GM12878 (cell line): ENCODE measurements at regions not wholly inside any gene's neighbourhood (a gene's known extent, or its start where the extent isn't known, plus 50 kb on each side); places are given as distances from the start of the nearest gene placed in this dataset.
A peak's percentile ranks its signal among the peaks of the same experiment; 100 is the strongest.

Experiments
- ATAC-seq: fragments of 200-7000 bp; cut with Tn5 transposase; 3 replicates; pipeline ENCODE4 v1.9.1; 2020; ENCODE audit warnings: mild to moderate bottlenecking, moderate library complexity
- BruUV-seq: library from RNA; stranded (reverse); fragments of 400-500 nt; replicated peaks from 2 replicates; lab custom pipeline; 2021; lab: Mats Ljungman, UMichigan
- CTCF ChIA-PET: fragments of 300-600 bp; sonication (Branson Sonifier 250); formaldehyde crosslinking; extraction: SDS; loops from one replicate; lab custom pipeline; 2021; ENCODE audit warnings: inconsistent platforms; lab: Yijun Ruan, JAX
- POLR2A ChIA-PET: fragments of 350-600 bp; formaldehyde crosslinking; extraction: SDS; loops from one replicate; lab custom pipeline; 2021; ENCODE audit warnings: inconsistent platforms; lab: Charles Lee
- RAD21 ChIA-PET: fragments of 300-600 bp; sonication (Branson Sonifier 250); formaldehyde crosslinking; loops from one replicate; lab custom pipeline; 2023; ENCODE audit warnings: antibody characterized with exemption; ENCODE audit not compliant: unreplicated experiment; lab: Charles Lee
- SMC1A ChIA-PET: fragments of 300-600 bp; sonication (Branson Sonifier 250); formaldehyde crosslinking; loops from one replicate; lab custom pipeline; 2023; ENCODE audit not compliant: unreplicated experiment, uncharacterized antibody; lab: Charles Lee
- DNase-seq: peaks from one replicate; pipeline ENCODE4 v3.0.0-alpha.2; 2011; ENCODE audit warnings: low read depth, low spot score
- FAIRE-seq: peaks from 3 replicates; lab custom pipeline; 2011; peaks lifted over from hg19 to GRCh38; lab: Jason Lieb, UNC
- H2AFZ ChIP-seq: 2 replicates; pipeline ENCODE4 v1.6.0; 2011; ENCODE audit warnings: low read depth, low read length, control low read depth; ENCODE audit not compliant: control insufficient read depth
- H3K27ac ChIP-seq: 2 replicates; pipeline ENCODE4 v1.5.1; 2011; ENCODE audit warnings: control low read depth; ENCODE audit not compliant: control insufficient read depth, insufficient read depth
- H3K27me3 ChIP-seq, 2 experiments: replicated peaks in 1 of 2; 2 replicates each; pipeline versions ENCODE4 v1.6.0 to v1.6.1; 2011; ENCODE audit warnings: low read length in 1 of 2; ENCODE audit not compliant: control insufficient read depth in 2 of 2, insufficient read depth in 2 of 2
- H3K36me3 ChIP-seq, 2 experiments: 2 replicates each; pipeline ENCODE4 v1.5.1; 2011; ENCODE audit warnings: low read length in 1 of 2; ENCODE audit not compliant: control insufficient read depth in 2 of 2, insufficient read depth in 2 of 2
- H3K4me1 ChIP-seq: 2 replicates; pipeline ENCODE4 v1.6.1; 2011; ENCODE audit warnings: mild to moderate bottlenecking, low read length, moderate library complexity, mixed read lengths; ENCODE audit not compliant: control insufficient read depth, insufficient read depth
- H3K4me2 ChIP-seq: 2 replicates; pipeline ENCODE4 v1.6.0; 2011; ENCODE audit warnings: control low read depth; ENCODE audit not compliant: control insufficient read depth, insufficient read depth
- H3K4me3 ChIP-seq: fragments of 200-600 bp; sonication (generic); 2 replicates; pipeline ENCODE4 v1.5.1; 2016
- H3K79me2 ChIP-seq: 2 replicates; pipeline ENCODE4 v1.6.0; 2011; ENCODE audit warnings: low read length; ENCODE audit not compliant: control insufficient read depth, insufficient read depth
- H3K9ac ChIP-seq: 2 replicates; pipeline ENCODE4 v1.8.0; 2011; ENCODE audit warnings: low read length, control low read depth, mixed read lengths; ENCODE audit not compliant: control insufficient read depth, insufficient read depth
- H3K9me3 ChIP-seq: replicated peaks from 3 replicates; pipeline ENCODE4 v1.5.1; 2011; ENCODE audit warnings: mild to moderate bottlenecking, low read length; ENCODE audit not compliant: control insufficient read depth, insufficient read depth
- H4K20me1 ChIP-seq: 2 replicates; pipeline ENCODE4 v1.6.0; 2011; ENCODE audit not compliant: control insufficient read depth, insufficient read depth
- BCL3 ChIP-seq: IDR thresholded peaks from 2 replicates; pipeline ENCODE4 v1.6.1; 2011; ENCODE audit warnings: borderline replicate concordance, low read depth, mild to moderate bottlenecking, moderate library complexity, low read length; ENCODE audit not compliant: insufficient read depth, poor library complexity, severe bottlenecking
- BCLAF1 ChIP-seq: fragments of 450-650 bp; IDR thresholded peaks from 2 replicates; pipeline ENCODE4 v1.6.1; 2017; ENCODE audit warnings: antibody characterized with exemption, mild to moderate bottlenecking, moderate library complexity
- BHLHE40 ChIP-seq, 2 experiments: fragments of 450-650 bp in 1 of 2; IDR thresholded peaks; 2 replicates each; pipeline ENCODE4 v1.6.1; 2011 to 2017; ENCODE audit warnings: low read depth in 2 of 2, borderline replicate concordance in 1 of 2, improper control_type of control experiment in 1 of 2, low read length in 1 of 2, mild to moderate bottlenecking in 1 of 2
- CBX3 ChIP-seq: fragments of 200-600 bp; sonication (generic); IDR thresholded peaks from 2 replicates; pipeline ENCODE4 v1.6.1; 2016; ENCODE audit warnings: low read depth, borderline replicate concordance
- CTCF ChIP-seq, 3 experiments: IDR thresholded peaks in 2 of 3; conservative IDR thresholded peaks in 1 of 3; 2 replicates each; pipeline ENCODE4 v1.5.1; 2011; ENCODE audit warnings: low read depth in 3 of 3, low read length in 3 of 3, mild to moderate bottlenecking in 3 of 3, control low read depth in 2 of 3, moderate library complexity in 2 of 3, inconsistent platforms in 1 of 3, mixed read lengths in 1 of 3; ENCODE audit not compliant: control insufficient read depth in 2 of 3, insufficient read depth in 1 of 3; ENCODE audit errors: extremely low read depth in 1 of 3
- IKZF1 ChIP-seq: fragments of 450-650 bp; conservative IDR thresholded peaks from 2 replicates; pipeline ENCODE4 v1.6.1; 2017; ENCODE audit warnings: antibody characterized with exemption, mild to moderate bottlenecking
- IKZF2 ChIP-seq, 2 experiments: fragments of 450-650 bp; IDR thresholded peaks; 2 replicates each; pipeline ENCODE4 v1.6.1; 2017; ENCODE audit warnings: mild to moderate bottlenecking in 2 of 2, moderate library complexity in 2 of 2
- IRF4 ChIP-seq: IDR thresholded peaks from 2 replicates; pipeline ENCODE4 v1.6.1; 2011; ENCODE audit warnings: low read depth, low read length
- MXI1 ChIP-seq: fragments of 150-350 bp; IDR thresholded peaks from 2 replicates; pipeline ENCODE4 v1.6.1; 2011; ENCODE audit warnings: low read depth, mild to moderate bottlenecking, inconsistent platforms, low read length, improper control_type of control experiment
- MYB ChIP-seq: fragments of 150-350 bp; IDR thresholded peaks from 2 replicates; pipeline ENCODE4 v1.6.1; 2014; ENCODE audit warnings: mild to moderate bottlenecking, low read depth, low read length, borderline replicate concordance
- NR2C1 ChIP-seq: fragments of 450-650 bp; IDR thresholded peaks from 2 replicates; pipeline ENCODE4 v1.6.1; 2017; ENCODE audit warnings: antibody characterized with exemption, mild to moderate bottlenecking, moderate library complexity
- NR2F1 ChIP-seq: fragments of 450-650 bp; conservative IDR thresholded peaks from 2 replicates; pipeline ENCODE4 v1.6.1; 2017; ENCODE audit warnings: mild to moderate bottlenecking
- PAX8 ChIP-seq: fragments of 450-650 bp; IDR thresholded peaks from 2 replicates; pipeline ENCODE4 v1.6.1; 2017; ENCODE audit warnings: mild to moderate bottlenecking, moderate library complexity
- PML ChIP-seq: IDR thresholded peaks from 2 replicates; pipeline ENCODE4 v1.6.1; 2012; ENCODE audit warnings: low read length, inconsistent platforms
- RCOR1 ChIP-seq: conservative IDR thresholded peaks from 2 replicates; pipeline ENCODE4 v1.6.1; 2012; ENCODE audit warnings: low read depth, low read length, improper control_type of control experiment
- RUNX3 ChIP-seq: IDR thresholded peaks from 2 replicates; pipeline ENCODE4 v1.6.1; 2012; ENCODE audit warnings: low read length, inconsistent platforms
- STAT1 ChIP-seq: fragments of 450-650 bp; conservative IDR thresholded peaks from 2 replicates; pipeline ENCODE4 v1.6.1; 2014; ENCODE audit warnings: antibody characterized with exemption, mild to moderate bottlenecking
- ZZZ3 ChIP-seq: IDR thresholded peaks from 2 replicates; pipeline ENCODE4 v1.6.1; 2011; ENCODE audit warnings: low read depth; ENCODE audit not compliant: control insufficient read depth, insufficient read length
- WGBS: methylation state at CpG from one replicate; pipeline ENCODE4 v1.1.6; 2016; ENCODE audit warnings: low lambda C conversion rate; ENCODE audit not compliant: insufficient replicate concordance, insufficient coverage; ENCODE audit errors: missing lambda C conversion rate; 5-methylcytosine and 5-hydroxymethylcytosine counted together
- in situ Hi-C: fragments of 300-500 bp; cut with MboI; formaldehyde crosslinking; loops from 9 replicates; pipeline ENCODE4 v1.14.3; 2018; ENCODE audit warnings: mixed read lengths
- intact Hi-C: fragments of 100-400 bp; cut with micrococcal nuclease; formaldehyde crosslinking; loops from one replicate; pipeline ENCODE4 v1.14.2; 2022; ENCODE audit not compliant: unreplicated experiment

DNA sequence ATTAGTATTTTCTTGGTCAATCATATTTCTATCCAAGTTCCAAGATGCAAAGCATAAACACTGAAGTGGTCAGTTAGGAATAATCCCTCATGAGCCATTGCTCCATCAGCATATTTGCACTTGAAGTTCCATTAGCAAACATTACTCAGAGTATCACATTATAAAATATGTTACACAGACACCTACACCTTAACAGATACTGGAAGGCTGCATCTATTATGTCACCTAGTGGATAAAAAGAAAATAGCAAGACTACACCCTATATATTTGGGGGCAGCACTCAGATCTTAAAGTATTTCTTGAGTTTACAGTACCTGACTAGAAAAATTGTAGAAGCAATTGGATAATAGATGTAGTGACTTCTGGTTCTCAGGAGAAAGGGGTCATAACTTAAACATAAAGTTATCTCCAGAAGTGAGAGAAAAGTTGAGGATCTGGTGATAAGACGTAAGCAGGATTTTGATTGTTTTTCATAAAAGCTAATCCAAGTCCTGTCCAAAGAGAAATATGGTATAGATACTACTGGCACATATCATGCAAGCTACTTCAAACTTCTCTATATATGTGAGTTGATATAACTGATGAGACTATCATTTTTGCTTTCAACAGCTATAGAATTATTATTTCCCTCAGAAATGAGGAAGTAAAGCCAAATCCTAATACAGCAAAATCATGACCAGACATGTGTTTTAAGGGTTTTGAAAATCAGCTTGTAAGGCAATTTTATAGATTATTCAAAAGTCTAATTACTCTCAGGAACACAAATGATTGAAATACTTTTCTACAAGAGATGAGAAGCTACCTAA lies 422.2 kb downstream of the GBE1 start (continued):
- TF ChIP-seq CTCF (IDR thresholded peaks at IDR 0.05 in 2 of 3, conservative IDR thresholded peaks at IDR 0.05 in 1 of 3; ENCODE audit: control insufficient read depth in 2 of 3, extremely low read depth in 1 of 3, insufficient read depth in 1 of 3, low read depth in 3 of 3, low read length in 3 of 3) (peak; percentile 40 to 56 (median 43)), MYB (no peak), BCL3 (peak; percentile 24), IRF4 (no peak)
- TF ChIP-seq, all 136 proteins: peak for 4

DNA sequence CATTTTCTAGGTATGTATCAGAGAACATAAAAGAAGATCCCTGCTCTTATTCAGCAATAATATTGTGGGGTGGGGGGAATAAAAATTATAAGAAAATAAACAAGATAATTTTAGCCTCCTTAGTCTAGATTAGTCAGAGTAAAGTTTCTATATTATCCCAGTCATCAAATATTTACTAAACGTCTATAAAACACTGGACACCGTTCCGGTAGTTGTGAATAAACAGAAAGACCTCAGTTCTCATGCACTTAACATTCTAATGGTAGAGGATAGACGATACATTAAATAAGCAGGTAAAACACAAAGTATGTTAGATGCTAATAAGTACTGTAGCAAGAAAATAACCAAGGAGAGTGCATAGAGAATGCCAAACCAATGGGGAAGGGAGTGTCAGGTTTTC lies 425.0 kb downstream of the GBE1 start:
- Histone ChIP-seq H2AFZ (no peak overlapping the region), H3K36me3 (no peaks in the 10 kb centered on the region), H3K27ac (no peak overlapping the region), H3K9ac (no peak overlapping the region), H4K20me1 (no peaks in the 10 kb centered on the region), H3K4me1 (no peaks in the 10 kb centered on the region), H3K27me3 (no peaks in the 10 kb centered on the region), H3K79me2 (no peaks in the 10 kb centered on the region)
- in situ Hi-C loops (no loop called here), intact Hi-C loops (loop anchor here (2.0 kb wide), 1 partner anchor 34 kb away; no protein-coding TSS in a partner anchor)
- 11% methylated on average over 4 of the region's 4 CpGs for WGBS
- ChIA-PET RAD21 (no interaction called here), SMC1A (no interaction called here), POLR2A (no interaction called here), CTCF (interaction anchor here (1.5 kb wide), 1 partner anchor 12 kb away, joined by 3 read pairs; no protein-coding TSS in a partner anchor)
- DNase-seq (no peak), ATAC-seq (no peak)
- TF ChIP-seq NR2F1 (no peak), RUNX3 (no peak), BCLAF1 (no peak), NR2C1 (no peak), ZZZ3 (no peak), STAT1 (no peak), BHLHE40 (IDR thresholded peaks at IDR 0.05; ENCODE audit: borderline replicate concordance in 1 of 2, low read depth in 2 of 2, low read length in 1 of 2) (no peak), MXI1 (no peak), IKZF1 (no peak), RCOR1 (no peak), IKZF2 (IDR thresholded peaks at IDR 0.05) (no peak), PML (no peak), CBX3 (no peak), PAX8 (no peak)
- TF ChIP-seq, all 136 proteins: peak for 0
- no TSS peak for BruUV-seq
- H3K4me2 ChIP-seq: no peak overlapping the region
- no peak overlapping the region for H3K4me3 ChIP-seq
- H3K9me3 ChIP-seq: no peaks in the 10 kb centered on the region
- FAIRE-seq: no peak
